Dedifferentiated amniotic fluid mesenchymal stem cell (primary cell): ENCODE measurements at regions not wholly inside any gene's neighbourhood (a gene's known extent, or its start where the extent isn't known, plus 50 kb on each side); places are given as distances from the start of the nearest gene placed in this dataset.

Experiments used
- DNase-seq: peaks from one replicate; pipeline ENCODE4 v3.0.0-alpha.2; 2016; ENCODE audit errors: extremely low spot score

DNA sequence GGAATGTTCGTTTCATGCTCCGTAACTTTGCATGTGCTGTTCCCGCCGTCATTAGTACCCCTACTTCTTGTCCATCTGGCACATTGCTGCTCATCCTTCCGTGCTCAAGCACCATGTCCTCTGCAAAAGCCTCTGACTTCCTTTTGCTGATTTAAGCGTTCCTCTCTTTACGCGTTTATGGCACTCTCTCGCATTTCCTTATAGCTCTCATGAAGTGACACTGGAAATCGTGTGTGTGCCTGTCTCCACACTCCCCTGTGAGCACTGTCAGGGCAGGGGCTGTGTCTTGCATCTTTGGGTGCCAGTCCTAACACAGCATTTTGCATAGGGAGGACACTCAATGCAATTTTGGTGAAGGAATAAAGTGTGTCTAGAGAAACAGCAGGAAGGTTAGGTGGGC, 210.6 kb upstream of the FAT1 start:
- DNase-seq = no peak

DNA sequence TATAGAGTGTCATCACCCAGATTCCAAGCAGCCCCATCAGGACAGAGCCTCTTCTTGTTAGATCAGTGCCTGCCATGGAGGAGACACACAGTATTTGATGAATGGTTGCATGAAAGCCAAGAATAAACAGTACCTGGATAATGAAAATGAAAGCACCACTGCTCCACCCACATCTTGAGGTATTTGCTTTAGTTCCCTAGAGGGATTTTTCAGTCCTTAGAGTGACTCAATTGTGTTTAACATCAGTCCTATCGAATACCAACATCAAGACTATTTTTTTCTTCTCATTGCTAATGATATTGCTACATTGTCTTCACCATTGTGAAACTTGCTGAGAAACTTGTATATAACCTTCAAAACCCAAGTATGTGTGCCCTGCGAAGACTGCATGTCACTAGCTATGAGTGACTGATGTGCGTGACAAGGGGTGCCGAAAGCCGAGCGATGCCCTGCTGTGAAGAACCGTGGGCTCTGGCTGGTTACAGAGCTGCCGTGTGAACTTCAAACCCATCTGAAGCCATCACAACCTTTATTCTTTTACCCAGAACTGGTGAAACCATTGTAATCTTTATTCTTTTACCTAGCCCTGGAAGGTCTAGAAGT, 211.3 kb upstream of the FAT1 start:
- no peak for DNase-seq

- DNase-seq = no peak
Observed at GRCh38 chr4:186935901-186936300, 212.2 kb upstream of the FAT1 start.

DNA sequence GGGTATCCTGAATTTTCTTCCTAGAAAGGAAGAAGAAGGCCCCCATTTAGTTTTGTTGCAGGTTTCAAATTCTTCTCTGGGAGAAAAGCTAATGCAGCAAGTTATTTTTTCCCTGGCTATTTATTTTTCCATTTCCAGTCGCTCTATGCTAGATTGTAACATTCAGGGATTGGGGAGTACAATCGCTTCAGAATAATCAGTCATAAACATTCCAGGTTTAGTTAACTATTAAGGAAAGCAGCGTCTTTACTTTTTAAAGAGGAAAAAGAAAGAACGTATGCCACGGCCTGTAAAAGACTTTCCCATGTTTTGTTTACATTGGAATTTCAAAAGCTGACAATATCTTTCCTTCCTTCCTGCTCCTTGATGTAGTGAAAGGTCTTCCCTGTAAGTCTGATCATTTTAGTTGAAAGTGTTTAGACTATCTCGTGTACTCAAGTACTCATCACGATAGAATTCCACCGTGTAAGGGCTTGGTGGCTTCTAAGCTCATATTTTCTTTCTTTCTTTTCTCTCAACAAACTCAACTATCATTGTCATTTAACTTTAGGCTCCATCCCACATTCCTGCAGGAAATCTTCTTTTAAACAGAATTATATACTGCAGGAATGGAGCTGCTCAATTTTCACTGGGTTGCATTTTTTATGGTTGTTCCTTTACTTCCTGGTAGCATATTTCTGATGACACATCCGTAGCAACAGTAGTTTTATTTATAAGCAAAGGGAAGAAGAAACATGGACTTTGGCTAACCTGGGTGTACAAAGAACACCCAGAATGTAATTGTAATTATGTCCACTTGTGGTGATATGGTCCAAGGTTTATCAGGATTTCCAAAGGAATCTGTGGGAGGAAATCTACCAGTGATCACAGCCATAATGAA, 213.1 kb upstream of the FAT1 start:
- DNase-seq = peak; percentile 77

DNA sequence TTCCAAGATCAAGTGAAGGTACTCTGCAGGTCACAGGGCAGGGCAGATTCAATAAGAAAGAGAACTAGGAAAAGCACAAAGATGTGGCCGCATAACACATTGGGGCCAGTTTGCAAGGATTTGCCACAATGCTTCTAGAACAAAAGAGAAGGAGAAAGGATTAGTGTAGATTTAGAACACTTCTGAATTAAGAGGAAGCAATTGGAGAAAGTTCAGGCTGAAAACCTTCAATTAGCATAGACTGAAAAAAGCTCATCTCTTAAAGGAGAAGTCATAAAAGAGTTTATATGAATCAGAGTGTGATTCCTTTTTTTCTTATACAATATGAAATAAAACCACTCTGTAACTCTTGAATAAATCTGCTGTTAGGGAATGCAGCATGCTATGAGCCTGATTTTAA, 215.6 kb upstream of the FAT1 start:
- no peak for DNase-seq

DNA sequence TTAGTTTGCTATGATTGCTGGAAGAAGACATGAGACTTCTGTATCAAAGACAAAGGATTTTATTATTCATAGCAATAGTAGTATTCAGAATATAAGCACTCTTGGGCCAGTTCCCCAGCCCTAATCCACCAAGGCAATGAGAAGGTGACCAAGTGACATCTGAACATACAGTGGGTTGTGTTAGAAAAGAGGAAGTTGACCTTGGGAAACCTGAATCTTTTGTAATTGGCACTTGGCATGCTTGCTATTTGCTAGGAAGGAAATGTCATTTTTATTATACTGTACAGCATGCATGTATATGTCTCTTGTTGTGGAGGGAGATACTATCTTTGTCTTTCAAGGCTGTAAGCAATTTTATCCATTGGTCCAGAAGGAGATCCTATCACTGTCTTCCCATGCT, 216.1 kb upstream of the FAT1 start:
- DNase-seq = no peak

DNA sequence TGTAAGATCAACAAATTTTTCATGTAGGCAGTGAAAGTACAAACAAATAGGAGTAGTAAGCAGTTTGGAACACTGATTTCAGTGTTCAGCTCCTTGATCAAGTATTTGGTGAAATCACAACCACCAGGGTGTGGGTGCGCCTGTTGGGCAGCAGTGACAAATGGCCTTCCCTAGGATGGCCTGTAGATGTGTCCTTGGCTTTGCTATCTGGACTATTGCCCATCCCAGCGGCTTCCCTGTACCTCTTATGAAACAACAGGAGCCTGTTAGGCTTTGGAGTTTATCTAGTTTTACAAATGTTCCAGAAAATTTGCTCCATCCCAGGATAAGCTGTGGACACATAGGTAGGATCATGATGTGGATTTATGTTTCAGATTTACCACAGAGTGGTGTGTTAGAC, 216.8 kb upstream of the FAT1 start:
- no peak for DNase-seq

- DNase-seq = no peak
Observed at GRCh38 chr4:186942758-186943377, 219.2 kb upstream of the FAT1 start.

DNA sequence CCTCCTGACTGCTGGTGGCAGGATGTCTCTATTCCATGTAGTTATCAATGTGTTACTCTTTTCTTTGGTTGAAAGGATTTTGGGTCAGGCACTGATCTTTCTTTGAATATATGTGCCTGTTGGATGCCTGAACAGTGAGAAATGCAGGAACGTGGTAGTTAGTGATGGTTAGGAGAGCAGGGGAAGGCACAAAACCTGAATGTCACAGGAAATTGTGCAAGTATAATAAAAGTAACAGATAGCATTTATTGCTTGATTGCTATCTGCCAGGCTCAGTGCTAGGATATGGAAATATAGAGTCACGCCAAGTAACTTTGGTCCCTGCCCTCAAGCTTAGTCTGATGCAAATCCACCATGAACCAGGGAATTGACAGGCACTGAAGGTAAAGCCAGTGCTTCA, 219.8 kb upstream of the FAT1 start:
- no peak for DNase-seq

DNA sequence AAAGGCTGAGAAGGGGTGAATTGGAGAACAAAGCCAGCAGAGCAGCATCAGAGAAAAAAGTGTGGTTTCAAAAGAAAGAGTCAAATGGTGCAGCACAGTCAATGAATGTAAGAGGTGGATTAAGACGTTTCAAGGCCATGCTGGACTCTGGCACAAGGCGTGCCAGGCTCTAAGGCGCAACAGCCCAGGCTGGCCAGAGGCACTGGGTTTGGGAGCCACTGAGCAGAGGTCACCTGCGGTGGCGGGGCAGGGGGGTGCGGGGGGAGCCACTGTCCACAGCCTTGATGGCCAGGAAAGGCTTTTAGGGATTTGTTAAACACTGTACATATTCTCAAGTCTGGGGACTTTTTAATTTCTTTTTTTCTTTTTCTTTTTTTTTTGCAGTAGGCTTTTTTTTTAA, 222.5 kb upstream of the FAT1 start:
- DNase-seq = no peak

DNA sequence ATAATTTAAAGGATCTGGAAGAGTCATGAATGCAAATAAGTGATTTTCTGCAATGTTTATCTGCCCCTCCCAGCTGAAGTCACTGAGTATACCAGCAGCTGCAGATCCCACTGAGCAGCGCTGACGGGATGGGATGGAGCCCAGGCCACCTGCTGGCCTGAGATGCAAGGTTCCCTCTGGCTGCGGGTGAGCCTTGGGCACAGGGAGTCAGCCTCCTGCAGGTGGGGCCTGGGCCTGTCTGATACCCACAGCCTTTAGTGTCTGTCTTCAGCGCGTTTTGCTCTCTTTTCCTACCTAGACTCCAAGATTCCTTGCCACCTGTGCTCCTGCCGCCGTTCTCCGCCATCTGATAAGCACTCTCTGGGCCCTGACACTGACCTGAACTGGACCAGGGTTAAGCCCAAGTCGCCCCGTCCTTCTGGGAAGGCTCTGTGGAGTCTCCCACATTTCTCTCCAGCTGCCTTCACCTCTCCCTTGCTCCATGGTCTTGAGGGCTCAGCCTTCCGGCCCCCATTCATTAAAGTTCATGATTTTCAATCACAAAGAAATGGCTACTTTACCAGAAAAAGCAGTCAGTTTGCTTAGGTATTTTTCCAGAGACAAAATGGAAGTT, 223.1 kb upstream of the FAT1 start:
- DNase-seq = no peak

DNA sequence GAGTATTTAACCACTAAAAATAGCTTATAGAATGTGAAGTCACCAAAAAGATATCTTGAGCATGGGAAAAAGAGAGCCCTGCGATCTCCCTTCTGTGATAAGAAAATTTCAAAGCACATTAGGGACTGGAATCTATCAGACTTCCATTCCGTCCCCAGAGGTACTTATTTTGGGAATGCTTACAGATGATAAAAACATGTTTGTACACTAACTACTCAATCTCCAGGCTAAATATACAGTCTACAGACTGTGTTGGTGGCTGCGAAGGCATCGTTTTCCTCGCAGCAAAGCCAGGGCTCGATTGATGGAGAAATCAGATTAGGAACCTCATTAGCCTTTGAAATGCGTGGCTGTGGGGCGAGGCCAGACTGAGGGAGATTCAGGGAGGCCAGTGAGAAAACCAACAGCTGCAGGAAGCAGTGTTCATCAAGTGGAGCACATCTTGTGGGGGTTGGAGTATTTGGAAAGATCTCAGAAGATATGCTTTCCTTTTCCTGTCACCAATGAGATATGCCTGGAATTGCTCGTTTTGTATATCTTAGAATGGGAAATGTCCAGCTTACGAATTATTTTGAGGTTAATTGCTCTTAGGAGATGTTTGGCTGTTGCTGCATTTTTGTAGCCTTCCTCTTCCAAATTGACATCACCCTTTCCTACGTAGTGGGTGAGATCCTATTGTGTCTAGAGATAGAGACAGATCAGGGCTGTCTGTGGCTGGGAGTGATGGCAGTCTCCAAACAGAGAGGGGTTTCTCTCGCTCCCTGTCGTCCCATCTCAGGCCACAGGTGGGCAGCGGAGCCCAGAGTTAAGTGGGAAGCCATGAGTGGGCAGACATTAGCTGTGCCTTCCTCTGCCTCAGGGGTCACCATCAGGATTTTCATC, 224.9 kb upstream of the FAT1 start:
- DNase-seq = no peak

DNA sequence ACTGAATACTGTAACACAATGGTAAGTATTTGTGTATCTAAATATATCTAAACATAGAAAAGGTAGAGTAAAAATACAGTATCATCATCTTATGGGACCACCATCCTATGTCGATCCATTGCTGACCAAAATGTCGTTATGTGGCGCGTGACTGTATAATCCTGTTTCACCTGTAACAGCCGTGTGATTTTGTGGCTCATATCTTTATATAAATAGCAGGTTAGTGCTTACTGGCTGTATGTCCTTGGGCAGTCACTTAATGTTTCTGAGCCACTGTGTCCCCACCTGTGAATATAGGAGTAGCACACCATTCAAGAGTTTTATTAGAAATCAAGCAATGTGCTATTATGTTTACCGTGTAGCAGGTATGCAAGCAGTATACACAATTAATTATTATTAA, 226.2 kb upstream of the FAT1 start:
- DNase-seq = no peak

DNA sequence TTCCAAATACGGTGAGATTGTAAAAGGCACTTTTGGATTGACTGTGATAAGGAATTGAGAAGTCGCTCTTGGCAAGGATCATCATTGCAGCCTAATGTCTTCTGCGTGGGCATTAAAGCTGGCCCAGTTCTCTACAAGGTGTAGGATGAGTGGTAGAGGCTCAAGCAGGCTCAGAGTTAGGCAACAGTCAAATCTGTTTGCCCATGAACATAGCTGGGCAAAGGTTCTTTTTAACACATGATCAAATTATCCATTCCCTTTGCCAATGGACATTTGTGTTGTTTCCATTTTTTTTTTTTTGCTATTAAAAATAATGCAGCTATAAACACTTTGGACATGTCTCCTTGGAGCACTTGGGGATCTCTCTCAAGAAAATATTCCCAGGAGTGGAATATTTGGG, 229.1 kb upstream of the FAT1 start:
- no peak for DNase-seq

GRCh38 chr4:186953599-186954260, 230.1 kb upstream of the FAT1 start:
- DNase-seq = no peak

DNA sequence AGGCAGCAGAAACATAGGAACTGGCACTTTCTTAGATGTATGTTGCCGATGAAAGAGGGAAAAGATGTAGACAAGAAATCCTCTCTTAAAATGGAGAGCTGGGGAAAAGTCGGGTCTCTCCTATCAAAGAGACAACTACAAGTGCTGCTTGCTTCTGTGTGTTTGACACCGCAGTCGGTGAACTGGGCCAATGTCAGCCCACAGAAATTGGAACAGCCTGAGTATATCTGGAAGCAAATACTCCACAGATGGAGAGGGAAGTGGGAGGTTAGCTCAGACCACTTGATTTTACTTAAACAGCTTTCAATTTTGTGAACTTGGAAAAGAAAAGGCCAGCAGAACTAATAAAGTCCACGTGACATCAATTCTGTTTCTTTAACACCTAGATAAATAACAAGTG, 230.9 kb upstream of the FAT1 start:
- no peak for DNase-seq

DNA sequence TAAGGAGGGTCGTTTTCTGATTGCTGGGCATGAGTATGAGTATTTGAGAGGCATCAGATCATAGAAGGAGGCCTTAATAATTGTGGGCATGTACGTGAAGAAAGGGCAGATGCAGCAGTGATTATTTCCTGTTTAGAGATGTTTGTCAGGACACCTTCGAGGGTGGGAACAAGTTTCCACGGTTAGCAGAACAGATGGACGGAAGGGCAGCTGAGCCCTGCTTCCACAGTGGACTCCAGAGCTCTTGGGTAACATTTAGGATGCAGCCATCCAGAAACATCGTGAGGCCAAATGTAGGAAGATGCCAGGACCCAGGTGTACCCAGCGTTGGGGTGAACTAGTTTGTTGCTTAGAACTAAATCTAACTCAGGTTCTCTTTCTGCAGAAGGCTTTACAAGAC, 231.3 kb upstream of the FAT1 start:
- DNase-seq = no peak

DNA sequence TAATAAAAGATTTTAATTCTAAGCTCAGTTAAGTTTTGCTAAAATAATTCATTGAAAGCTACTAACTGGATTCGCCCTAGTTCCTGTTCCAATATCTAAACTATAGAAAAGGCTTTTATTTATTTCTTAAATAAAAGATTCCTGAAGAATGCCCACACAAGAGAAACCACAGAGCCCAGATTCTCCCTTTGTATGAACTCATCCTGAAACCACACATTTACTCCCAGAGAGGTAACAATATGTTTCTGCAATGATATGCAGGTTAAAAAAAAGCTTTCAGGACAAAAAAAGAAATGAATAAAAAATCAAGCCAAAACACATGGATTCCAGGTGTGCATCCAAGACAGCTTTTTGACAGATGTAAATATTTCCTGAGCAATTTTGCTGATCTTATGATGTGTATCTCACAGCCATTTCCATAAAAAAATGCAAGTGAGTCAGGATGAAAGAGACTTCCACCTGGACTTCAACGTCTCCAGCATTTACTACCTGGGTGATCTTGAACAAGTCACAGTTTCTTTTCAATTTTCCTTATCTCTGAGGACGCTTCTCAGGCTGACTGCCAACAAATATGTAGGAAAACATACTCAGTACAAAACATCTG, 234.4 kb upstream of the FAT1 start:
- DNase-seq = no peak

GRCh38 chr4:186958726-186959350, 235.2 kb upstream of the FAT1 start:
- no peak for DNase-seq
